Lower leg skin (tissue), 4 donors: ENCODE measurements at regions not wholly inside any gene's neighbourhood (a gene's known extent, or its start where the extent isn't known, plus 50 kb on each side); places are given as distances from the start of the nearest gene placed in this dataset.

Experiments used
- DNase-seq, 2 donors: peaks; one replicate each; pipeline ENCODE4 v3.0.0-alpha.2; 2019; ENCODE audit warnings: low spot score in 2 of 2
- H3K4me3 ChIP-seq: fragments of 200-600 bp; sonication (generic); 2 replicates; pipeline ENCODE4 v1.5.1; 2017; ENCODE audit warnings: mild to moderate bottlenecking, low read depth; ENCODE audit not compliant: poor library complexity, severe bottlenecking
- POLR2A ChIP-seq, 2 donors: fragments of 450-650 bp; IDR thresholded peaks; one replicate each; pipeline ENCODE4 v1.6.1; 2016 to 2017; ENCODE audit warnings: antibody characterized with exemption in 2 of 2, mild to moderate bottlenecking in 1 of 2, moderate library complexity in 1 of 2
- WGBS, 2 donors: methylation state at CpG; one replicate each; pipeline ENCODE4 v1.1.5; 2018; 5-methylcytosine and 5-hydroxymethylcytosine counted together
- intact Hi-C: fragments of 100-400 bp; cut with DNase I; formaldehyde crosslinking; loops from one replicate; pipeline ENCODE4 v1.15.0; 2023; ENCODE audit warnings: low total_unique reads
- TF ChIP-seq, protein P1 (sequence below), 3 donors: fragments of 450-650 bp; IDR thresholded peaks; one replicate each; pipeline ENCODE4 v1.5.1; 2016; ENCODE audit warnings: antibody characterized with exemption in 3 of 3, mild to moderate bottlenecking in 3 of 3, moderate library complexity in 2 of 3

GRCh38 chr4:26084414-26084813 is 170.4 kb downstream of the SMIM20 start:
- intact Hi-C loops, result no loop called here
- no peak overlapping the region for H3K4me3 ChIP-seq
- TF ChIP-seq POLR2A (IDR thresholded peaks at IDR 0.05), result no peak
- TF ChIP-seq, protein P1, sequence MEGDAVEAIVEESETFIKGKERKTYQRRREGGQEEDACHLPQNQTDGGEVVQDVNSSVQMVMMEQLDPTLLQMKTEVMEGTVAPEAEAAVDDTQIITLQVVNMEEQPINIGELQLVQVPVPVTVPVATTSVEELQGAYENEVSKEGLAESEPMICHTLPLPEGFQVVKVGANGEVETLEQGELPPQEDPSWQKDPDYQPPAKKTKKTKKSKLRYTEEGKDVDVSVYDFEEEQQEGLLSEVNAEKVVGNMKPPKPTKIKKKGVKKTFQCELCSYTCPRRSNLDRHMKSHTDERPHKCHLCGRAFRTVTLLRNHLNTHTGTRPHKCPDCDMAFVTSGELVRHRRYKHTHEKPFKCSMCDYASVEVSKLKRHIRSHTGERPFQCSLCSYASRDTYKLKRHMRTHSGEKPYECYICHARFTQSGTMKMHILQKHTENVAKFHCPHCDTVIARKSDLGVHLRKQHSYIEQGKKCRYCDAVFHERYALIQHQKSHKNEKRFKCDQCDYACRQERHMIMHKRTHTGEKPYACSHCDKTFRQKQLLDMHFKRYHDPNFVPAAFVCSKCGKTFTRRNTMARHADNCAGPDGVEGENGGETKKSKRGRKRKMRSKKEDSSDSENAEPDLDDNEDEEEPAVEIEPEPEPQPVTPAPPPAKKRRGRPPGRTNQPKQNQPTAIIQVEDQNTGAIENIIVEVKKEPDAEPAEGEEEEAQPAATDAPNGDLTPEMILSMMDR (IDR thresholded peaks at IDR 0.05), result no peak
- 82 to 86% methylated on average over 4 of the region's 4 CpGs for WGBS, 2 donors
- DNase-seq, result no peak

- 92% methylated on average over 3 of the region's 3 CpGs for WGBS, 2 donors
- no peak for DNase-seq
- intact Hi-C loops, result no loop called here
Measured at GRCh38 chr4:26085551-26085950, 171.5 kb downstream of the SMIM20 start.

GRCh38 chr4:26086621-26087441 is 172.8 kb downstream of the SMIM20 start:
- WGBS, 2 donors, result 60 to 63% methylated on average over 10 of the region's 10 CpGs
- no peak overlapping the region for H3K4me3 ChIP-seq
- TF ChIP-seq POLR2A (IDR thresholded peaks at IDR 0.05), result no peak
- TF ChIP-seq, protein P1 (IDR thresholded peaks at IDR 0.05), result no peak
- intact Hi-C loops, result no loop called here
- DNase-seq, result no peak

More at GRCh38 chr4:26085551-26085950, 171.5 kb downstream of the SMIM20 start:
- TF ChIP-seq, protein P1 (IDR thresholded peaks at IDR 0.05), result no peak
- no peak overlapping the region for H3K4me3 ChIP-seq

DNA sequence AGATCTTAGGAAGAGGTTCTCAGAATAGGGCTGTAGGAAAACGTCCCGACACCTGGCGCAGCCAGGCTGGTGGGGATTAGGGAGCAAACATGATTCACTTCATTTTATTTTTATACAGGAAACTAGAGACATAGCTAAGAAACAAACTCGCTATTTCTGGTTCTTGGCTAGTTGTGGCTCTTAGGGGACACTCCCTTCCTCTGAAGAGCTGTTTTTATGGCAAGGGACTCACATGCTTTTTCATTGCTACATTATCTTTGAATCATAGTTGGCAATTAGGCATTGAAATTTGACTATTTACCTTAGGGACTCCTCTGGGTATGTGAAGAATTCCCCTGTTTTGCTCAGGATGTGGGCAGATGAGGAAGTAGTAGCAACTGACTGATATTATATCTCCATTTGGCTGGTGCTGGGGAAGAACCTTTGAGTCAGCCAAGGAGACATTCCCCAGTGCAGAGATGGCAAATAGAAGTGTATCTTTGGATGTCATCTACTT is 174.5 kb downstream of the SMIM20 start:
- WGBS, 2 donors, result 10 to 12% methylated on average over 4 of the region's 4 CpGs
- intact Hi-C loops, result no loop called here
- no peak for DNase-seq
- no peak overlapping the region for H3K4me3 ChIP-seq
- no peak for TF ChIP-seq POLR2A (IDR thresholded peaks at IDR 0.05)
- TF ChIP-seq, protein P1 (IDR thresholded peaks at IDR 0.05), result no peak

- no peak for TF ChIP-seq POLR2A (IDR thresholded peaks at IDR 0.05)
- TF ChIP-seq, protein P1 (IDR thresholded peaks at IDR 0.05), result no peak
- no peak overlapping the region for H3K4me3 ChIP-seq
- DNase-seq, result no peak
- intact Hi-C loops, result no loop called here
- WGBS, 2 donors, result 41 to 46% methylated on average over 3 of the region's 3 CpGs
Measured at GRCh38 chr4:26093551-26093950, 179.5 kb downstream of the SMIM20 start.
